ENCODE measurements at regions not wholly inside any gene's neighbourhood (a gene's known extent, or its start where the extent isn't known, plus 50 kb on each side); places are given as distances from the start of the nearest gene placed in this dataset.

DNA sequence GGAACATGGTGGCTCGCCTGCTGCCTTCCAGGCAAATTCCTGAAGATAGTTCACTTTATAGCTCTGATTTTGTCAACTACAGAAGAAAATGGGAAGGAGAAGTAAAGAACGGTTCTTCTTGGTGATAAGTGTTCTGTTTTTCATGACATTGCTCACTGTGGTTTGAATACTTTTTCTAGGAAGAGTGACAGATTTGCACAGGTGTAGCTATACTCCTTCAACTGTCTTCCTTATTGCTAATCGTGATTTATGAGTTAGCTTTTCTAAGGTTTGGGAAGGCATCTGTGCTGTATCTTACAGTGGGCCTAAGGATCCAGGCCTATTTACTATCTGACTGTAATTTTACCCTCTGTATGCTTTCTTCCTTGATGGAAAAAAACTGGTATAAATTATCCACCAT is 405.6 kb downstream of the NDFIP2 start:
- TF ChIP-seq CTCF (IDR thresholded peaks at IDR 0.05) (no peak), POLR2A (IDR thresholded peaks at IDR 0.05) (no peak), POLR2AphosphoS5 (IDR thresholded peaks at IDR 0.05) (no peak)

Measured in prostate gland (tissue), 2 donors.